MM.1S (cell line): ENCODE measurements at regions not wholly inside any gene's neighbourhood (a gene's known extent, or its start where the extent isn't known, plus 50 kb on each side); places are given as distances from the start of the nearest gene placed in this dataset.

ENCODE experiments used
- CTCF ChIP-seq: fragments of 300-600 bp; sonication (generic); IDR thresholded peaks from 2 replicates; pipeline ENCODE4 v1.5.1; 2016; ENCODE audit warnings: antibody characterized with exemption, low read length, mixed read lengths
- EZH2 ChIP-seq: fragments of 300-600 bp; sonication (generic); optimal IDR thresholded peaks from 2 replicates; pipeline ENCODE3; 2017; ENCODE audit warnings: low read depth, mild to moderate bottlenecking, antibody characterized with exemption, low read length, mixed read lengths
- EZH2phosphoT487 ChIP-seq: fragments of 300-600 bp; sonication (generic); IDR thresholded peaks from 2 replicates; pipeline ENCODE4 v1.6.1; 2018; ENCODE audit warnings: antibody characterized with exemption, low read length

- TF ChIP-seq CTCF: no peak
- TF ChIP-seq EZH2: no peak
- TF ChIP-seq EZH2phosphoT487: no peak
These were observed 984.8 kb downstream of the TMEM121 start for GRCh38 chr14:106511006-106511799.
